ENCODE measurements at regions not wholly inside any gene's neighbourhood (a gene's known extent, or its start where the extent isn't known, plus 50 kb on each side); places are given as distances from the start of the nearest gene placed in this dataset.

- DNase-seq, result no peak
- TF ChIP-seq CTCF (IDR thresholded peaks at IDR 0.05), result no peak
- ATAC-seq, result no peak
- H3K4me3 ChIP-seq, result no peak overlapping the region
- no peaks in the 10 kb centered on the region for H3K27me3 ChIP-seq (ENCODE audit: low read depth)
- no peaks in the 10 kb centered on the region for H3K4me1 ChIP-seq
- H3K9me3 ChIP-seq, result peaks cover 3% of the 10 kb centered on the region
- no peaks in the 10 kb centered on the region for H3K36me3 ChIP-seq
- H3K27ac ChIP-seq, result no peak overlapping the region
- intact Hi-C loops (cut with DNase I), result no loop called here
These were observed 187.2 kb downstream of the HLX start for GRCh38 chr1:221066351-221067001.

GRCh38 chr1:221067721-221068120 is 188.5 kb downstream of the HLX start:
- H3K27me3 ChIP-seq (ENCODE audit: low read depth), result no peaks in the 10 kb centered on the region
- H3K4me3 ChIP-seq, result no peak overlapping the region
- DNase-seq, result no peak
- no peak overlapping the region for H3K27ac ChIP-seq
- peaks cover 3% of the 10 kb centered on the region for H3K9me3 ChIP-seq
- no peaks in the 10 kb centered on the region for H3K36me3 ChIP-seq
- intact Hi-C loops (cut with DNase I), result no loop called here
- ATAC-seq, result no peak
- no peak for TF ChIP-seq CTCF (IDR thresholded peaks at IDR 0.05)
- H3K4me1 ChIP-seq, result peaks cover 6% of the 10 kb centered on the region

- H3K27ac ChIP-seq, result no peak overlapping the region
- H3K36me3 ChIP-seq, result no peaks in the 10 kb centered on the region
- TF ChIP-seq CTCF (IDR thresholded peaks at IDR 0.05), result no peak
- H3K27me3 ChIP-seq (ENCODE audit: low read depth), result no peaks in the 10 kb centered on the region
- intact Hi-C loops (cut with DNase I), result no loop called here
- ATAC-seq, result peak; percentile 27 to 36
- H3K4me1 ChIP-seq, result peaks cover 8% of the 10 kb centered on the region
- H3K4me3 ChIP-seq, result no peak overlapping the region
- DNase-seq, result no peak
- H3K9me3 ChIP-seq, result no peaks in the 10 kb centered on the region
These were observed 190.1 kb downstream of the HLX start for GRCh38 chr1:221069178-221069903.

GRCh38 chr1:221069986-221070385 is 190.7 kb downstream of the HLX start:
- Histone ChIP-seq H3K4me3 (no peak overlapping the region), H3K36me3 (no peaks in the 10 kb centered on the region), H3K27me3 (ENCODE audit: low read depth) (no peaks in the 10 kb centered on the region), H3K27ac (no peak overlapping the region), H3K4me1 (peaks cover 9% of the 10 kb centered on the region), H3K9me3 (no peaks in the 10 kb centered on the region)
- DNase-seq (no peak), ATAC-seq (no peak)
- intact Hi-C loops (cut with DNase I), result no loop called here
- no peak for TF ChIP-seq CTCF (IDR thresholded peaks at IDR 0.05)

GRCh38 chr1:221071777-221072176 is 192.5 kb downstream of the HLX start:
- H3K4me1 ChIP-seq, result peaks cover 9% of the 10 kb centered on the region
- H3K36me3 ChIP-seq, result no peaks in the 10 kb centered on the region
- H3K27ac ChIP-seq, result no peak overlapping the region
- TF ChIP-seq CTCF (IDR thresholded peaks at IDR 0.05), result no peak
- intact Hi-C loops (cut with DNase I), result no loop called here
- H3K27me3 ChIP-seq (ENCODE audit: low read depth), result no peaks in the 10 kb centered on the region
- DNase-seq (no peak), ATAC-seq (no peak)
- no peaks in the 10 kb centered on the region for H3K9me3 ChIP-seq
- no peak overlapping the region for H3K4me3 ChIP-seq
